HG02885 (cell line): ENCODE measurements at regions not wholly inside any gene's neighbourhood (a gene's known extent, or its start where the extent isn't known, plus 50 kb on each side); places are given as distances from the start of the nearest gene placed in this dataset.
"Not testable (repeated sequence)": the region's sequence is repeated elsewhere in the genome, so short reads cannot be mapped to it uniquely, and the experiment has no call there.

Source experiments
- ATAC-seq: cut with Tn5 transposase; IDR thresholded peaks from one replicate; pipeline ENCODE4 v1.9.1; 2021; ENCODE audit warnings: mild to moderate bottlenecking; ENCODE audit not compliant: unreplicated experiment, poor library complexity

GRCh38 chr2:53504507-53504906 is 263.1 kb upstream of the CHAC2 start:
- ATAC-seq = no peak

- ATAC-seq = no peak
Measured at GRCh38 chr2:53500181-53500580, 267.4 kb upstream of the CHAC2 start.

DNA sequence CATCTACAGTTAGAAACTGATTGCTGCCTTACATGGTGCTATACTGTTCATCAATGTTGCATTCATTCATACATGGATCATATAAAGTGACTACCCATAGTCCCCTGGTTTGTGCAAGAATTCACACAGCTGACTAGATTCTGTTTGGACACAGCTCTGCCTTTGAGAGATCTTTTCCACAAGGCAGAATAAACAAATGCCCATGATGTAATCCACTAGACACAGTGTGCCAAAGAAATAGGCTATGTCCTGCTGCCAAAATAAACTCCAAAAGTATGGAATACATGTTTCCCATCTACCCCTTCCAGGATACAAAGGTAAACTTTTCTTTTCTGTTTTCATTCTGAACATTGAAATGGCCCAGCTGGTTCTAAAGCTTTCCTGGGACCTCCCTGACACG is 269.4 kb upstream of the CHAC2 start:
- ATAC-seq = no peak

- ATAC-seq = no peak
Measured at GRCh38 chr2:53497020-53497419, 270.6 kb upstream of the CHAC2 start.

GRCh38 chr2:53493210-53493609 is 274.4 kb upstream of the CHAC2 start:
- ATAC-seq = no peak

GRCh38 chr2:53490659-53491058 is 276.9 kb upstream of the CHAC2 start:
- no peak for ATAC-seq

DNA sequence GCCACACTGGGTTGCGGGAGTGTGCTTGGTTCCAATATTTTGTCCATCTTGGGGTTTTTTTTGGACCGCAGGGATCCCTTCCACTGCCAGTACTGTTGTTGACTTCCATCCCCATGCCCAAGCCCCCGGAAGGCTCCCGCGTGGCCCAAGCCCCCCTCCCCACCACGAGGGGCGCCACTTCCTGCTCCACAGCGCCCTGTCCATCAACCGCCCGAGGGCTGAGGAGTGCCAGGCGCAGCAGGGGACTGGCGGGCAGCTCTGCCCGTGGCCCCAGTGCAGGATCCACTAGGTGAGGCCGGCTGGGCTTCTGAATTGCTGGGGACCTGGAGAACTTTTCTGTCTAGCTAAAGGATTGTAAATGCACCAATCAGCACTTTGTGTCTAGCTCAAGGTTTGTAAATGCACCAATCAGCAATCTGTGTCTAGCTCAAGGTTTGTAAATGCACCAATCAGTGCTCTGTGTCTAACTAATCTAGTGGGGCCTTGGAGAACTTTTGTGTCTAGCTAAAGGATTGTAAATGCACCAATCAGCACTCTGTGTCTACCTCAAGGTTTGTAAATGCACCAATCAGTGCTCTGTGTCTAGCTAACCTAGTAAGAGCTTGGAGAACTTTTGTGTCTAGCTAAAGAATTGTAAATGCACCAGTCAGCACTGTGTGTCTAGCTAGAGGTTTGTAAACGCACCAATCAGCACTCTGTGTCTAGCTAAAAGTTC is 281.3 kb upstream of the CHAC2 start:
- ATAC-seq = not testable (repeated sequence)

DNA sequence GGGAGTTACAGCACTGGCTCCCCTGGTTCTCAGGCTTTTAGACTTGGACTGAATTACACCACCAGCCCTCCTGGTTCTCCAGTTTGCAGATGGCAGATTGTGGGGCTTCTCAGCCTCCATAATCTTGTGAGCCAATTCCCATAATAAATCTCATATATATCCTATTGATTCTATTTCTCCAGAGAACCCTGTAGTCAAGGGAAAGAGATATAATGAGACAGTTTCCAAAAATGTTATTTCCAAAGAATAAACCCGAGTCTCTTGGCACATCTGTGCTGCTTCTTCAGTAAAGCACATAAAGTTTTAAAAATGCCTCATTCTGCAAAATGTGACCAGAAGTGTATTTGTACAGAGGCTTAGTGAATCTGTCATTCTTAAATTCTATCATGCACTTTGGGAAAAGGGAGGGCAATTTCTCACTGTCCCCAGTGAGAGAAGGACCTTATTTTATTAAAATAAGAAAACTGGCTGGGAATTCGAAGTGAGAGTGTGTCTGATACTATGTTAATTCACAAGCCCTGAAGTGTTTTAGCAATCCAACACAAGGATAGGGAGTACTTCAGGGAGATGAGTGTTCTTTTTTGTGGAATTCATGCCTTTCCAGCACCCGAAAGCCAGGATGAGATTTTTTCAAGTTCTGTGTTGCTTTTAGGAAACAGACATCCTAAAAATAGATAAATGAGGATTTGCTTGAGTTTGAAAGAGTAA is 282.4 kb upstream of the CHAC2 start:
- no peak for ATAC-seq

DNA sequence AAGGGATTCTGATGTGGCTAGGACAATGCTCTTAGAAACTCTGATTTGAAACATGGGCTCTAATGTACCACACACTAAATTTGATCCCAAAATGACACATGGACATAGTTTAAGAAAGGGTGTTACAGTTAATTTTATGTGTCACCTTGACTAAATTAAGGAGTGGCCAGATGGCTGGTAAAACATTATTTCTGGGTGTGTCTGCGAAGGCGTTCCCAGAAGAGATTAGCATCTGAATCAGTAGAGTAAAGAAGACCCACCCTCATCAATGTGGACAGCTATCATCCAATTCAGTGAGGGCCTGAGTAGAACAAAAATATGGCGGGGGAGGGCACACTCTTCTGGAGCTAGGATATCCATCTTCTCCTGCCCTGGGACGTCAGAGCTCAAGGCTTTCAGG is 283.1 kb upstream of the CHAC2 start:
- no peak for ATAC-seq

DNA sequence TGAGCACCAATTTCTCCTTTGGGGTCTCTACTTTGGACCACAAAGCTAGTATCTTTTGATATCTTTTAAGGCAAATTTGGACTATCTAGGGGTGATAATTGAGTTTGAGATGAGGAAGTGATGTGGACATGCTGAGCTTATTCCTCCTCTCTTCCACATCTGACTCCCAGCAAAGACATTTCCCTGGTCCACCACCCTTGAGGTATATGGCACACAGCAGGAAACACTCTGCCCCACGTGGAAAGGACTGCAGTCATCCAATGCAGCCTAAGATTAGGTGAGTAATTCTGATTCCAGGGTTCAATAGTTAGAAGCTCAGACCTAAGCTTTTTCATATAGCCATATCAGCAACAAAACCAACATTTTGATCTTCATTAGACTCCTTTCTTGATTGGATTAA is 290.1 kb upstream of the CHAC2 start:
- ATAC-seq = no peak

GRCh38 chr2:53476834-53477233 is 290.8 kb upstream of the CHAC2 start:
- no peak for ATAC-seq

- ATAC-seq = no peak
Measured at GRCh38 chr2:53475766-53476165, 291.8 kb upstream of the CHAC2 start.

- no peak for ATAC-seq
Measured at GRCh38 chr2:53475321-53475720, 292.3 kb upstream of the CHAC2 start.

DNA sequence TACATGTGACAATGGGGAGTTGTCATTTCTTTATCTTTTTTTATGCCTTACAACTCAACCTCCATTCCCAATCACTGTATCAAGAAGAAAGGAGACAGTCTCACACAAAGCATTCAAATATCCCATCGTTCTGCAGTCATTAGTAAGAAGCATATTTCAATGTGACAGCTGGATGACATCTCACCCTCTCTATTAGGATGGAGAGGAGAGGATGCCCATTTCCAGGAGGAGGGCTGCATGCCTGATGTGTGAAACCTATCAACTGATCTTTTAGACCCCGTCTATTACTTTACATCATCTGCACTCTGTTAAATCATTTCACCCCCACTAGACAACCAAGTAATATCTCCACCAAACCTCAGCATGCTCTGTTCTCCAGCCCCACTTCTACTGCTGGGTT is 292.7 kb upstream of the CHAC2 start:
- no peak for ATAC-seq

- no peak for ATAC-seq
Measured at GRCh38 chr2:53473775-53474311, 293.8 kb upstream of the CHAC2 start.

DNA sequence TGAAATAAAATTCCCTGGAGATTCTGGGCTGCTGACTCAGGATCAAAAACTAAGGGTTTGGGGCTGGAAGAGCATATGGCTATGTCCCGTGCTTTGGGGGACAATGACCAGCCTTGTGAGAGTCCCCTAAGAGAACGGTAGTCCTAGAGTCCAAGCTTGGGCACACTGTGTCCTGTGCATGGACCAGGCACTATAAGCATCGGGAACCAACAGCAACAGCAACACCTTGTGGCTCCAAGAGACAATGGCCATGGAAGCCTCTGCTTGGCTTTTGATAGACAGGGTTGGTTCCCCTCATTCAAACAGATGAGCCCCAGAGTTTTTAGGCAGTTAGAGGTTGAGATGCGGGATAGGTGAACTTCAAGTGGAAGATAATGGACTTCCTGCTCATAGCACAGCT is 294.4 kb upstream of the CHAC2 start:
- ATAC-seq = peak; percentile 63

GRCh38 chr2:53467467-53468180 is 300.0 kb upstream of the CHAC2 start:
- ATAC-seq = no peak

DNA sequence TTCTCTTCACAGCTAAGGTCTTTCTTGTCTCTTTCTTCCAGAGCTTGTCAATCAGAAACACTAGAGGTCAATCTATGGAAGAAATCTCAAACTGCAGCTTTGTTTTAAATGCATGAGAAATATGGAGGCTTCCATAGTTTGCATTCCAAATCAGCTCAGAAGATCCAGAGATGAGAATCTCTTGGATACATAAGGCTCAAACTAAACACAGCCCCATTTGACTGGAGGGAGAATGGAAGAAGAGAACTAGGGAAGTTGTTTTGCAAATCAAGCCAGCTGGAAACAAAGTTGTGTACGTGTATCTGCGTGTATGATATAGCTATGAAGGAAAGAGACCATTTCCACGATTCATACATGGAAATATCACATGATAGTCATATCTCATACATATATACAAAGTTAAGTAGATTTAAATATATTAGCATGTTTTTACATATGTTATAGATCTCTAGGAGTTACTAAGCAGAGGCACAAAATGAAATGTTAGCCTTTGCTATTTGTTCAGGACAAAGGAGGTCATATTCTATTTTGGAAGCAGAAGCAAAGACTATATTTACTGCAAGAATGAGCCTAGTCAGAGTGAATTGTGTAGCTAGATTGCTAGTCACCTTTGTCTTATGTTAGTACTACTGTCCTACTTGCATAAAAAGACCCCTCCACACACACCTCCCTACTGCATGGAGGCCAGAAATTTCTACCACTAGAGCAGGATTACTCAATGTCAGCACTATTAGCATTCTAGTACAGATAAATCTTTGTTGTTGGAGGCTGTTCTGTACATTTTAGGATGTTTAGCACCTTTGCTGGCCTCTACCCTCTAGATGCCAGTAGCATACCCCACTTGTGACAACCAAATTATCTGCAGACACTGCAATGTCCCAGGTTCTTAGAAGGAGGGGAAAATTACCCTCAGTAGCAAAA is 303.5 kb upstream of the CHAC2 start:
- no peak for ATAC-seq

GRCh38 chr2:53460937-53461336 is 306.7 kb upstream of the CHAC2 start:
- no peak for ATAC-seq

GRCh38 chr2:53460347-53460746 is 307.3 kb upstream of the CHAC2 start:
- no peak for ATAC-seq
